HG03060 (cell line): ENCODE measurements at regions not wholly inside any gene's neighbourhood (a gene's known extent, or its start where the extent isn't known, plus 50 kb on each side); places are given as distances from the start of the nearest gene placed in this dataset.

Experiments used
- ATAC-seq: cut with Tn5 transposase; IDR thresholded peaks from one replicate; pipeline ENCODE4 v1.9.1; 2021; ENCODE audit warnings: low read depth, moderate number of reproducible peaks; ENCODE audit not compliant: unreplicated experiment

DNA sequence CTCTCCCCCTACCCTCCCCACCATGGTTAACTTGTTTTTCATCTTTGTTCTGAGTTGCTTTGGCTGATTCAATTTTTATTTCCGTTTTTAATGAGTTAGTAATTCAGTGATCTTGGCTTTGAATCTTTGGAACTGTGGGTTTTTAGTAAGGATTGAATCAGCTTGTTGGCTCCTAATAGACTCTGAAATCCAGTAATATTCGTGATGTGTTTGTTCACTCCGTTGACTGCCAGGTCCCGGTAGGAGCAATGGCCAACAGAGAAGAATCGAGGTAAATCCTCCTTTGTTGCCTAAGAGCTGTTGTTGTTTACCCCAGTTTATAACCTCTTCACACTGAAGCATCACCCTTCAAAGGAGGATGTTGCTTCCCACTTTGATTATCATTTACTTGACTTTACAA, 92.7 kb downstream of the PCSK1 start:
- no peak for ATAC-seq

- no peak for ATAC-seq
These were observed 93.2 kb downstream of the PCSK1 start for GRCh38 chr5:96339862-96340261.

DNA sequence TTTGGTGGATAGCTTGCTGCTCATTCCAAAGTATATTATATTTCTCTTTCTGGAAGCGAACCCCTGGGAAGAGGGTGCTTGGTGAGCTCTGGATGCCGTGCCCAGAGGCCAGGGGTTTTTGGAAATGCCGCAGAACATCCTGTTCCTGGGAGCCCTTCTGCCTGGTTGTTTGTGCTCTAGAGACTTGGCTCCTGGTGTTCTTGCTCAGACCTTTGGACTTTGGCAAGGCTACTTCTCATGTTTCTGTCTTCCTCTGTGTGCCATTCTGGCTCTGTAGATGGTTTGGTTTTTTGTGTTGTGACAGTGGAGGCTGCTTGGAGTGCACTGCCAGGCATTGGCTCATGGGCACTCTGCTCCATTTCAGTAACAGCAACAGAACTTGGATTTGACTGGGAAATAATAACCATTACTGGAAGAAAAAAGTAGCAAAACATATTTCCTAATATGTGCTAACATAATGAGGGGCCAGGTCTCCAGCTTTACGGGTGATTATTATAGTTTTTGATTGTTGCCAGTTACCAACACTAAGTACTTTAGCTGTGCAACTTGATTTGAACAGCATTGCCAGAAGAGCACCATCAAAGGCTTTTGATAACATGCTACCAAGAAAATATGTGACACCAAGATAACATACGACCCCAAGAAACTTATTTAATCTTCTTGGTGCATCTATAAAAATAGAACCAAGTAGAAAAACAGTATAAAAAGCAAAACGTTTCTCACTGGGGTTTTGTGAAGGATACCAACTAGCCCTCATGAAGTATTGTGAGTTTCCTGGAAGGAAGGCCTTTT, 94.2 kb downstream of the PCSK1 start:
- no peak for ATAC-seq

DNA sequence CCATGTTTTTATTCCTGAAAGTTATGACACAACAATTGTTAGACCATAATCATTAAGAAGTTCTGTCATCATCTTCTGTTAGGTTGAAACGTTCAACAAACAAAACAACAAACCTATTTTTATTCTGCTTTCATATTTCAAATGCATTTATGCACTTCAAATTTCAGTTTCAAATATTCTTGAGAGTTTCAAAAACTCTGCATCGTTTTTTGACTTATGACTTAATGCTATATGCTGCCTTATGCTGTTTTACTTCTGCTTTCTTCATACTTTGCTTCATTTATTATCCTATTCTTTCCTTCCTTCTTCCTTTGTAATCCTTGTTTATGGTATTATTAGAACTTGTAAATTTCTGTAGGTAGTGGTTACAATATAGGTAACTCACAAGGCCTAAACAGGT, 95.0 kb downstream of the PCSK1 start:
- peak; percentile 55 for ATAC-seq

- ATAC-seq = no peak
These were observed 95.8 kb downstream of the PCSK1 start for GRCh38 chr5:96337048-96337781.

- no peak for ATAC-seq
These were observed 96.6 kb downstream of the PCSK1 start for GRCh38 chr5:96336351-96336985.

- ATAC-seq = no peak
These were observed 97.2 kb downstream of the PCSK1 start for GRCh38 chr5:96335873-96336272.

- no peak for ATAC-seq
These were observed 99.7 kb downstream of the PCSK1 start for GRCh38 chr5:96333391-96333790.

GRCh38 chr5:96332535-96333366, 100.3 kb downstream of the PCSK1 start:
- no peak for ATAC-seq

DNA sequence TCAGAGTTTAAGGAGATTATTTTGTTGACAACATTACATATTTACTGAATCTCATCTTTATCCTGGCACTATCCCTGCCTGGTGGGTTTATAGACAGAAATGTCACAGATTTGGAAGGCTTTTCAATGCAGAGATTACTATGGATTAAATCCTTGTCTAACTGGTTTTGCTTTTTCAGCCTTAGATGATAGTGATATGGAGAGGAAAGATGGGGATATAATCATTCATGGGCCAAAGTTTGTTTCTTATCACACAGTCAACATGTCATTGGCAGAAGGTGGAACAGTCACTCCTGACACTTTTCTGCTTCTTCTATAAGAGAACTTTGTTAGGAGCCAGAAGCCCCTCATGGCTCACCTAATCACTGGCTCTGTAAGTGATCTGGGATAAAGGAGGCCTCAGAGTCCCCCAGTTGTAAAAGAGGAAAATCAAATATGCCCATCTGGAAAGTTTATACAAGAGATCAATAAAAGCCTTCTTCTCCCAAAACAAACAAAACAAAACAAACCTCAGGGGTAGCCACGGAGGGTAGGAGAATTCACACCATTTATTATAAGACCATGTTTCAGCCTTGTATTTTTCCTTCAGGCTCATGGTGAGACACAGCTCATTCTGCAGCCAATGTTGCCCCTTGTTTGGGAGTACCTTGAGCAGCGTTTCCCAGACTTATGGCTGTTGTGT, 101.2 kb downstream of the PCSK1 start:
- ATAC-seq = no peak

GRCh38 chr5:96331210-96331609, 101.8 kb downstream of the PCSK1 start:
- no peak for ATAC-seq

DNA sequence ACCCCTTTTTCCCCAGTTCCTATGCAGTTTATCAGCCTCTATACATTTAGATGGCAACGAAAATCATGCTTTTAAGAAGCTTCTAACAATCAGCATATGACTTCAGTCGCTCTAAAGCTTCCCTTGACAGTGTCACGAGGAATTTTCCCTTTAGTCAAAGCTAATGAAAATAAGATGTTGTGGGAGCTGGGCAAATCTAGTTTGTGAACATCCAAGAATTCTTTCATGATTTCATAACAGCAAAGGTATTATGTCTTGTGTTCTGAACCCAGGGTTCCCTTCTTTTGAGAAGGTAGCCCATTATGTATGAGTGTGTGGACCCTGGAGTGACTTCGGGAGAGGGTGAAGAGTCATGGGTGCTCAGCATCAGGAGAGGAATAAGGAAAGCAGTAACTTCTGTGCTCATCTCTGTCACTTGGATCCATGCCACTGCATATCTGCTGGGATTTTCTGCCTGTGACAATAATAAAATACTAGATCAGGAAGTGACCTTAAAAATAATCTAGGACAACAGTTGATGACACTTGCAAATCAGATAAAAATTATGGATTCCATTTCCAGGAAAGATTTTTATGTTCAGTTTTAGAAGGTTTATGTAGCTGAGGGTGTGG, 102.4 kb downstream of the PCSK1 start:
- no peak for ATAC-seq

- ATAC-seq = no peak
These were observed 103.0 kb downstream of the PCSK1 start for GRCh38 chr5:96329886-96330529.

DNA sequence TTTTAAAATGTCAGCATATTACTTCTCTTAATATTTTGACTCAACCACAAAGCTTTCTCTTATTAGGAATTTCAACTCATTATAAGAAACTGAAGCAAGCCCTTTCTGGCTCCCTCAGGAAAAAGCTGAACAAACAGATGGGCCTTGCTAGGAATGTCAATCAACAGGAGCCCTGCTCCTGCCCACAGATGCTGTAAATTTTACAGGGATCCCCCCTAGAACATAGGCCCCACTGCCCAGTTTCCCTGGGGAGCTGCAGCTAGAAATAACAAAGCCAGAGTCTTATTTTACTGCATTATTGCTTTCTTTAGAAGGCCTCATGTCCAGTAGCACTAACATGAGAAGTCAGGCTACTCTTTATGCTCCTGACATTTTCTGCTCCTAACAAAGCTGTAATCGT, 103.8 kb downstream of the PCSK1 start:
- no peak for ATAC-seq

- no peak for ATAC-seq
These were observed 105.3 kb downstream of the PCSK1 start for GRCh38 chr5:96327722-96328121.

DNA sequence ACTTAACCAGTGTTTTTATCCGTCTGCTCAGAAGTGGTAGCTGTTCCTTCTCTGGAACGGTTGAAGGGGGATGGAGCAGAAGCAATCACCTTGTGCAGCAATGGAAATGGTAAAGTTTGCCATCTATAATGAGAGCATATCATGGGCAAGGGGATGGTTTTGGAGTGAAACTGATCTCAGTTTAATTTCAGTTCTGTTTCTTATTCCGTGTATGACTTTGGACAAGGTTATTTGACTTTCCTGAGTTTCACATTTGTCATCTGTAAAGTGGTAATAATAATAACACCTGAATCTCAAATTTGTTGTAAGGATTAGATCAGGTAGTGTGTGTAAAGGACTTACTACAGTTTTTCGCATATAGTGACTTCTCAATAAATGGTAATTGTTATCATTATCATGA, 106.1 kb downstream of the PCSK1 start:
- peak; percentile 64 for ATAC-seq

- ATAC-seq = no peak
These were observed 108.3 kb downstream of the PCSK1 start for GRCh38 chr5:96324708-96325107.

DNA sequence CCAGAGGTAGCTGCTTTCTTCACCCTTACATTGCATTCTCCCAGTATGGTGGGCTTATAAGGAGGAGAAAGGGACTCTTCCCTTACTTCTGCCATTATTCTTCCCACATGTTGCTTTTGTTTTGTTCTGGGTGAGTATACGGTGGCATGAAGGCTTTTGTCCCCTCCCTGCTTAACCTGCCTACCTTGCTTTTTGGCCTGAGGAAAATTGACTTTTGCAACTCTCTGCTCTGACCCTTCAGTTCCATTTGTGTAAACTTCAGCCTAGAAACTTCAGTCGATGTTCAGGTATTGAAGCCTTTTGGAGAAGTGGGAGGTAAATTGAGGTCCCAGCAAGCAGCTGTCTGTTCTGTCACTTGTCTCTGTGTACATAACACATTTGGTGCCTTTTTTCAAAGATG, 110.2 kb downstream of the PCSK1 start:
- ATAC-seq = no peak

GRCh38 chr5:96322217-96322616, 110.8 kb downstream of the PCSK1 start:
- ATAC-seq = no peak
